Progenitor cell of endocrine pancreas (in vitro differentiated cells): ENCODE measurements at regions not wholly inside any gene's neighbourhood (a gene's known extent, or its start where the extent isn't known, plus 50 kb on each side); places are given as distances from the start of the nearest gene placed in this dataset.

Source experiments
- DNase-seq: peaks from one replicate; pipeline ENCODE4 v3.0.0; 2021; ENCODE audit warnings: low spot score; ENCODE audit not compliant: unreplicated experiment
- H3K27ac Mint-ChIP-seq: 2 replicates; pipeline ENCODE4 v1.8.0; 2021; ENCODE audit warnings: mild to moderate bottlenecking, moderate library complexity, mixed read lengths
- H3K27me3 Mint-ChIP-seq: 2 replicates; pipeline ENCODE4 v1.8.0; 2021; ENCODE audit warnings: mixed read lengths
- H3K36me3 Mint-ChIP-seq: 2 replicates; pipeline ENCODE4 v1.8.0; 2022; ENCODE audit warnings: mixed read lengths; ENCODE audit not compliant: insufficient read depth
- H3K4me1 Mint-ChIP-seq: 2 replicates; pipeline ENCODE4 v1.8.0; 2021; ENCODE audit warnings: low read depth, mixed read lengths
- H3K4me3 Mint-ChIP-seq: 2 replicates; pipeline ENCODE4 v1.8.0; 2021; ENCODE audit warnings: low read depth, mild to moderate bottlenecking, moderate library complexity, mixed read lengths
- H3K9me3 Mint-ChIP-seq: 2 replicates; pipeline ENCODE4 v1.8.0; 2021; ENCODE audit warnings: low read depth, mixed read lengths
- TF ChIP-seq, protein P1 (sequence below): fragments of 200-600 bp; sonication (generic); IDR thresholded peaks from one replicate; pipeline ENCODE4 v1.5.0; 2021; ENCODE audit warnings: antibody characterized with exemption, mild to moderate bottlenecking; ENCODE audit not compliant: unreplicated experiment

DNA sequence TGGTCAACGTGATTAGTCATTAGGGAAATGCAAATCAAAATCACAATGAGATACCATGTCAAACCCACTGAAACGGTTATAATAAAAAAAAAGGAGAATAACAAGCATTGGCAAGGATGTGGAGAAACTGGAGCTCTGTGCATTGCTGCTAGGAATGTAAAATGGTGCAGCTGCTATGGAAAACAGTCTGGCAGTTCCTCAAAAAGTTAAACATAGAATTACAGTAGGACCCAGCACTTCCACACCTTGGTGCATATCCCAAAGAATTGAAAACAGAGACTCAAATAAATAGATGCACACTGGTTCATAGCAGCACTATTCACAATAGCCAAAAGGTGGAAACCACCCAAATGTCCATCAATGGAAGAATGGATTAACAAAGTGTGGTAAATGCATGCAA lies 201.5 kb upstream of the TUT7 start:
- no peak for DNase-seq
- no peak overlapping the region for H3K27ac Mint-ChIP-seq
- H3K4me3 Mint-ChIP-seq, result no peak overlapping the region
- H3K36me3 Mint-ChIP-seq, result no peaks in the 10 kb centered on the region
- TF ChIP-seq, protein P1, sequence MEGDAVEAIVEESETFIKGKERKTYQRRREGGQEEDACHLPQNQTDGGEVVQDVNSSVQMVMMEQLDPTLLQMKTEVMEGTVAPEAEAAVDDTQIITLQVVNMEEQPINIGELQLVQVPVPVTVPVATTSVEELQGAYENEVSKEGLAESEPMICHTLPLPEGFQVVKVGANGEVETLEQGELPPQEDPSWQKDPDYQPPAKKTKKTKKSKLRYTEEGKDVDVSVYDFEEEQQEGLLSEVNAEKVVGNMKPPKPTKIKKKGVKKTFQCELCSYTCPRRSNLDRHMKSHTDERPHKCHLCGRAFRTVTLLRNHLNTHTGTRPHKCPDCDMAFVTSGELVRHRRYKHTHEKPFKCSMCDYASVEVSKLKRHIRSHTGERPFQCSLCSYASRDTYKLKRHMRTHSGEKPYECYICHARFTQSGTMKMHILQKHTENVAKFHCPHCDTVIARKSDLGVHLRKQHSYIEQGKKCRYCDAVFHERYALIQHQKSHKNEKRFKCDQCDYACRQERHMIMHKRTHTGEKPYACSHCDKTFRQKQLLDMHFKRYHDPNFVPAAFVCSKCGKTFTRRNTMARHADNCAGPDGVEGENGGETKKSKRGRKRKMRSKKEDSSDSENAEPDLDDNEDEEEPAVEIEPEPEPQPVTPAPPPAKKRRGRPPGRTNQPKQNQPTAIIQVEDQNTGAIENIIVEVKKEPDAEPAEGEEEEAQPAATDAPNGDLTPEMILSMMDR, result no peak
- H3K4me1 Mint-ChIP-seq, result no peaks in the 10 kb centered on the region
- peaks cover 7% of the 10 kb centered on the region for H3K27me3 Mint-ChIP-seq
- H3K9me3 Mint-ChIP-seq, result no peaks in the 10 kb centered on the region

DNA sequence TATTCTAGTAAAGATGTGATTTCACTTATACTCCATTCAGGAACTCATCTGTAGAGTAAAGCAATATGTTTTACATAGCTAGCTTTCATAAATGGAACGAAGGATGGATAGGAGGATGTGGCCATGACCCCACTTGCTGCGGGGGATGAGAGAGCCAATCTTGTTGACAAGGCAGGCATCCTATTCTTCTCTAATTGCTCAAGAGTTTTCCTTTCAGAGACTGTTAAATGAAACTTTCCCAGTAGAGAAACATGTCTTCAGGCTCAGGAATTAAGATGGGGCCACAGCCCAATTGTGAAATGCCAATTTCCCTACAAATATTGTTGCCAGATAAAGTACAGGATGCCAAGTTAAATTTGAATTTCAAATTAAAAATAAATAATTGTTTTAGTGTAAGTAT lies 196.2 kb upstream of the TUT7 start:
- H3K4me3 Mint-ChIP-seq, result no peak overlapping the region
- H3K27me3 Mint-ChIP-seq, result peaks cover 3% of the 10 kb centered on the region
- DNase-seq, result no peak
- H3K4me1 Mint-ChIP-seq, result no peaks in the 10 kb centered on the region
- H3K9me3 Mint-ChIP-seq, result no peaks in the 10 kb centered on the region
- TF ChIP-seq, protein P1, result no peak
- no peaks in the 10 kb centered on the region for H3K36me3 Mint-ChIP-seq
- H3K27ac Mint-ChIP-seq, result no peak overlapping the region

DNA sequence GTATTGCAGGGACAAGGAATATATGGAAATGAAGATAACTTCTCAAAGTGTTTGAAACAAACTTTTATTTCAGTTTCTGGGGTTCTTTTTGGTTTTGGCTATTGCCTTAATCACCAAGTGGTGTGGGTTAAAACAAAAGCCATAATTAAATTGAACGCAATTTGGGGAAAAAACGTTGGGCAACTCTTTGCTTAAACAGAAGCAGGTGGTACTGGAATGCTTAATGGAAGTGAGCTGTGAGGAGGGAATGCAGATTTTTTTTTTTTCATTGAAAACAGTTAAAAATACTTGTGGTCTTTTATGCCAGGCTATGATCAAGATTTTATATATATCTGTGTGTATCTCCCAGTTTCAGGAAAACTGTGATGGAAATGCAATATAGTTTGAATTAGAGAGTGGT lies 195.7 kb upstream of the TUT7 start:
- H3K4me3 Mint-ChIP-seq, result no peak overlapping the region
- H3K27me3 Mint-ChIP-seq, result peaks cover 3% of the 10 kb centered on the region
- no peaks in the 10 kb centered on the region for H3K9me3 Mint-ChIP-seq
- no peaks in the 10 kb centered on the region for H3K36me3 Mint-ChIP-seq
- no peak overlapping the region for H3K27ac Mint-ChIP-seq
- H3K4me1 Mint-ChIP-seq, result no peaks in the 10 kb centered on the region
- DNase-seq, result no peak
- TF ChIP-seq, protein P1, result no peak

DNA sequence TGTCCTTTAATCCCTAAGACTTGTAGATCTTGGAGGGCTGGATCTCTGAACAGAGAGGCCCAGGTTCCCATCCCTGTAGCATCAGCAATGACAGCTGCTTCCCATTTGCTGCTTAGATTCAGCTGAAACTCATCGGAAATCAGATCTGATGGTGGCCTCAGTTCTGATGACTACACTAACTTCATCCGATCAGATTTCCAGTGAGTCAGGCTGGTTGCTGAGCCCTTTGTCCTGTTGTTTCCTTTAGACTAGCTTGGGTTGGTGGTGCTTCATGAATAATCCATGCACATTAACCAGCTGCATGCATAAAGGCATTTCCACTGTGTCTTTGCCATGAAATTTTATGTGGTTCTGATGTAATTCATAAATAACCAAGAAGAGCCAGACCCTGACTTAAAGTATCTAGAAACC lies 195.2 kb upstream of the TUT7 start:
- no peak overlapping the region for H3K27ac Mint-ChIP-seq
- no peaks in the 10 kb centered on the region for H3K36me3 Mint-ChIP-seq
- H3K4me3 Mint-ChIP-seq, result no peak overlapping the region
- peaks cover 3% of the 10 kb centered on the region for H3K27me3 Mint-ChIP-seq
- TF ChIP-seq, protein P1, result no peak
- no peak for DNase-seq
- H3K9me3 Mint-ChIP-seq, result no peaks in the 10 kb centered on the region
- H3K4me1 Mint-ChIP-seq, result no peaks in the 10 kb centered on the region

DNA sequence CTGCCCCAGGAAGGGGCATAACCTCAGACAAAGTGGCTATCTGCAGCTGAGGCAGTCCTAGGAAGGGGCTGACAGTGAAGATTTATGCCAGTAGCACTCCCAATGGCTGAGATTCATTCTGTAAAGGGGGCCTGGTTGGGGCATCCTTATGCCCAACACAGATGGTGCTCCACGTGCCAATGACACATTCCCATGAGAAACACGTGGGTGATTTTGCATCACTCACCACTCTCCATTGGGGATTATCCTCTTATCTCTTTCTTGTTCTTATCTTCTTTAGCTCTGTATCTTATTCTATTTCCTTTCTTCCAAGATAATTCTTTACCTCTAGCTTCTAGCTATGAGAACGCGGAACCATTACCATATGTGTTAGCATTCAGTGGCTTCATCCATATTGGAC lies 194.0 kb upstream of the TUT7 start:
- TF ChIP-seq, protein P1, result no peak
- DNase-seq, result no peak
- Mint-ChIP-seq H3K36me3 (no peaks in the 10 kb centered on the region), H3K27ac (no peak overlapping the region), H3K27me3 (peaks cover 3% of the 10 kb centered on the region), H3K9me3 (no peaks in the 10 kb centered on the region), H3K4me3 (no peak overlapping the region), H3K4me1 (no peaks in the 10 kb centered on the region)
